Rectal smooth muscle tissue (tissue), 1 donor: ENCODE measurements at regions not wholly inside any gene's neighbourhood (a gene's known extent, or its start where the extent isn't known, plus 50 kb on each side); places are given as distances from the start of the nearest gene placed in this dataset.

ENCODE experiments used
- H3K27ac ChIP-seq: one replicate; pipeline ENCODE4 v1.7.0; 2013; ENCODE audit warnings: low read depth, low read length, inconsistent platforms
- H3K27me3 ChIP-seq: one replicate; pipeline ENCODE4 v1.7.0; 2013; ENCODE audit warnings: low read length; ENCODE audit not compliant: control insufficient read depth, insufficient read depth
- H3K36me3 ChIP-seq: one replicate; pipeline ENCODE4 v1.7.0; 2013; ENCODE audit warnings: low read length; ENCODE audit not compliant: control insufficient read depth, insufficient read depth
- H3K4me1 ChIP-seq: one replicate; pipeline ENCODE4 v1.7.0; 2013; ENCODE audit warnings: low read length; ENCODE audit not compliant: control insufficient read depth, insufficient read depth
- H3K4me3 ChIP-seq: one replicate; pipeline ENCODE4 v1.7.0; 2013; ENCODE audit warnings: low read length
- H3K9ac ChIP-seq: one replicate; pipeline ENCODE4 v1.7.0; 2013; ENCODE audit warnings: low read length

DNA sequence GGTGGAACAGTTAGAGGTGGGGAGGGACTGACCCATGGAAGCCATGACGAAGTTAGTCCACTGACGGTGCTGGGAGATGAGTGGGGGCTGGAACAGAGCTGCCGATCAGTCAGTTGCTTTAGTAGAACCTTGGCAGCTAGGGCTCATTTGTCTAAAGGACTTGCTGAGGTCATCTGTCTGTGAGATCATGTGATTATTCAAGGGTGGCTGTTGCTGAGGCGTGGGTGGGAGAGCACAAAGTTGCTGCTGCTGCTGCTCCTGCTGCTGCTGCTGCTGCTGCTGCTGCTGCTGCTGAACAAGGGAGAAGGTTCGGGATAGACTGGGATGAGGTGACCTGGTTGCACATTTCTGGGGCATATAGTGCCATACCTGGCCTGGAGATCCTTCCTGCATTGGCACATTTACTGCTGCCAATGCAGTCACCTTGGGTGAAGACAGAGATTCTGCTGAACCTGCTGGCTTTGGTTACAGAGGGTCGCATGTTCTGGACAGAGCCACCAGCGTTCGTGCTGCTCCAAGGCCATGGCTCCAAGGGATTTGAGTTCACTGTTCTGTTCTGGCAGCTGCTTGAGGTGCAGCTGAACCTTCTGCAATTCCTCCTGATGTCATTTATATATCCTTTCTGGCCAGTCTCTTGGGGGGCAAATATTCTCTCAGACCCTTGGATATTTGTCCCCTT is 840.5 kb downstream of the HACE1 start:
- H3K4me3 ChIP-seq: no peak overlapping the region
- no peak overlapping the region for H3K27ac ChIP-seq
- H3K4me1 ChIP-seq: no peaks in the 10 kb centered on the region
- no peaks in the 10 kb centered on the region for H3K27me3 ChIP-seq
- no peak overlapping the region for H3K9ac ChIP-seq
- H3K36me3 ChIP-seq: no peaks in the 10 kb centered on the region

DNA sequence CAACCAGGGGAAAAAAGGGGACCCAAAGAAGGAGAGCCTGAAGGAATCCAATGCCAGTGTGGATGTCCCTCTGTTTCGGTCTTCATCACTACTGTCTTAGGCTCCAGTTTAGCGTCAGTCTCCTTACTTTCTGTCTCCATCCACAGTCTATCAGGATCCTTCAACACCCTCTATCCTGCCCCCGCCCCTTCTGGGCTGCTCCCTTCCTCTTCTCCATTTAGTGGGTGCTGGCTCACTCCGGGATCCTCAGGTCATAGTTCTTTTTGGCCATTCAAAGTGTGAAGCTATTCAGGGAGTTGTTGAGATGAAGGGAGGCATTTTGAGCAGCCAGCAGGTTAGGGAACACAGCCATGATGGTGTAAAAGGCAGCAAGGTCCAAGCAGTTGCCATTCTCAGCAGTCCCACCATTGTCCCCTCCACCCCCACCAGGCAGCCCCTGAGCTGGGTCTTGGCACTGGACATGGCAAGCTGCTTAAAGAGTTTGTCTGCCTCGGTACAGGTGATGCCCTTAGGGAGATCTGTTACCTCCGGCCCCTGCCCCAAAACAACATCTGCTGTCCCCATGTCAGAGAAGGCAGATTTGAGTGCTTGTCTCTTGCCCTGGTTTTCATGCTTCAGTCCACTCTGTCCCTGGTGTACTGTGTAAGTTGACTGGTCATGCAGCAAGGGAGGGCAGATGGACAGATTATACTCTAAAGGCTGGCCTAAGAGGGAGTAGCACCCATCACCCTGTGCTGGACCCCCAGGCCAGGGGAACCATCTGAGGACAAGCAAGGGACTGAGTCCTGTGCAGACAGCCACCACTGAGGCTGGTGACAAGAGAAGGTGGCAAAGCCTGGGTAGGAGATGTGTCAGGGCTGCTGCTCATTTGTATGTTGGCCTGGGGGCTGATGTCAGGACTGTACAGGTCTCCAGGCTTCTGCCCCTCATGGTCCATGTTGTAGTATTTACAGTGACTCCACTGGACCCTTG is 842.0 kb downstream of the HACE1 start:
- H3K36me3 ChIP-seq: no peaks in the 10 kb centered on the region
- no peak overlapping the region for H3K4me3 ChIP-seq

DNA sequence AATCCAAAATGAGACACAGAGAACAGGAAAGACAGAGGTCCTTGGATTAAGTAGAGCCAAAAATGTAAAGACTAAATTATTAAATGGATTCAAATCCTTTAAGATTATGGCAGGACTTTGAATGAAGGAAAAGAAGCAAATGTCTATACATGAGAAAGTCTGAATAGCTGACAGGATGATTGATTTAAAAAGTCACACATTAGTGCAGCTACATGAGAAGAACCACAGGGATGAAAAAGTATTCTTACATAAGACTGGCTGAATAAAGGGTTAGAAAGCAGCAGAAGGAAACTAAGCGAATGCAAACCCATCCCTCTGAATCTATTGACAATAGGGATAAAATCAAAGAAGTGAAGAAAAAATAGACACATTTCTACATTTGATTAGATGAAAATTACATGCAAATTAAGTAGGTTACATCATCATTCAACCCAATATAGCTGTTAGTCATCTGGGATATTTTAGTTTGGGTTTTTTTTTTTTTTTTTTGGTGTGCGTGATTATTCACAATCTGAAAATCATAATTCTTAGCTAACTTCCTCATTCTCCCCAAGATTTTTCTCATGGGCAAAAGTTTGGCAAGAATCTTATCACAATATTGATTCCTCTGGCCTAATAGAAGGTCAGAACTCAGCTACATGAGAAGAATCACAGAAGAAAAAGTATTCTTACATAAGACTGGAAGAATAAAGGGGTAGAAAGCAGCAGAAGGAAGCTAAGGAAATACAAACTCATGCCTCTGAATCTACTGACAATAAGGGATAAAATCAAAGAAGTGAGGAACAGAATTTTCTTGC is 845.4 kb downstream of the HACE1 start:
- Histone ChIP-seq H3K4me1 (no peaks in the 10 kb centered on the region), H3K4me3 (no peak overlapping the region), H3K9ac (no peak overlapping the region), H3K27ac (no peak overlapping the region), H3K36me3 (no peaks in the 10 kb centered on the region), H3K27me3 (no peaks in the 10 kb centered on the region)

More for the DNA sequence above, 842.0 kb downstream of the HACE1 start:
- Histone ChIP-seq H3K27ac (no peak overlapping the region), H3K27me3 (no peaks in the 10 kb centered on the region), H3K4me1 (no peaks in the 10 kb centered on the region), H3K9ac (no peak overlapping the region)

DNA sequence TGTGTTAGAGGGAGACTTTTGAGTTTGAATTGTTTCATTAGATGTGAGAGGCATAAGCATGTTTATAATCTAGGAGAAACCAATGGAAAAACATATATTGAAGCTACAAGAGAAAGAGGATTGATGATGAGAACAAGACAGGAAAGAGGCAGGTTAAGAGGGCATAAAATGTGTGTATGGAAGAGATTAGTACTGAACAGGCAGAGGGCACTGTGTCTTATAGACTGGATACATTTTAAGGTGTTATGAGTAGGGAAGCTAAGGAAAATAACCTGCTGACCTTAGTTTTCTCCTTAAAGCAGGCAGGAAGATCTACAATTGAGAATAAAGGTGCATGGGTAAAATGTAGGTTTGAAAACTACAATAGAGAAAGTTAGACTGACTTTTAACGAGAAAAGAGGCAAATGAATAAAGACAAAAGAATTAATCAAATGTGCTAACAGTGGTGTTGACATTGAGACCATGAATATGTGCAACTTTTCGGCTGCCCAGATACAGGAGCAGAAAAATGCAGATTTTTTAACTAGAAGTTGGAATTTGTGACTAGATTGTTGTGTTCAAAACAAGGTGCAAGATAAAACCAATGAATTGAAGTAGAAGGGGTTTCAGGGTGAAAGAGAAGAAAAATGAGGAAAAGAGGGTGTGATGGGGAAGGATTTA is 846.3 kb downstream of the HACE1 start:
- Histone ChIP-seq H3K9ac (no peak overlapping the region), H3K4me3 (no peak overlapping the region), H3K27me3 (no peaks in the 10 kb centered on the region), H3K27ac (no peak overlapping the region), H3K36me3 (no peaks in the 10 kb centered on the region), H3K4me1 (no peaks in the 10 kb centered on the region)

DNA sequence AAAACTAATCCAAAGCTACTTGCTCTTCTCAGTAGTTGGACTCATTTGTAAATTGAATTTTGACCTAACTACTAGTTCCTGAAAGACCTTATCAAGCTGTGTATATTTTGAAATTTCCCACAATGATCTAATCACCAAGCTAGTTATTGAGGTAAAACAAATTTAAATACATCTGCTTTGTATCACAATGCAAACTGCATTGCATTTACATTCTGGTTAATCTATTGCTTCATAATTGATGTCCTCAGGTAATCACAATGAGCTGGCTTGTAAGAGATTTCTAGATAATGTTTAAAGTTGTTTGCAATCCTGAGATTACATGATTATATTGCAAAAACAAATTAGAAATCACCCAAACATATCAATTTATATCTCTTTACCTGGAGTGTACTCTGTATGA is 848.8 kb downstream of the HACE1 start:
- no peaks in the 10 kb centered on the region for H3K27me3 ChIP-seq
- H3K27ac ChIP-seq: no peak overlapping the region
- no peaks in the 10 kb centered on the region for H3K36me3 ChIP-seq
- H3K9ac ChIP-seq: no peak overlapping the region
- H3K4me1 ChIP-seq: no peaks in the 10 kb centered on the region
- H3K4me3 ChIP-seq: no peak overlapping the region

DNA sequence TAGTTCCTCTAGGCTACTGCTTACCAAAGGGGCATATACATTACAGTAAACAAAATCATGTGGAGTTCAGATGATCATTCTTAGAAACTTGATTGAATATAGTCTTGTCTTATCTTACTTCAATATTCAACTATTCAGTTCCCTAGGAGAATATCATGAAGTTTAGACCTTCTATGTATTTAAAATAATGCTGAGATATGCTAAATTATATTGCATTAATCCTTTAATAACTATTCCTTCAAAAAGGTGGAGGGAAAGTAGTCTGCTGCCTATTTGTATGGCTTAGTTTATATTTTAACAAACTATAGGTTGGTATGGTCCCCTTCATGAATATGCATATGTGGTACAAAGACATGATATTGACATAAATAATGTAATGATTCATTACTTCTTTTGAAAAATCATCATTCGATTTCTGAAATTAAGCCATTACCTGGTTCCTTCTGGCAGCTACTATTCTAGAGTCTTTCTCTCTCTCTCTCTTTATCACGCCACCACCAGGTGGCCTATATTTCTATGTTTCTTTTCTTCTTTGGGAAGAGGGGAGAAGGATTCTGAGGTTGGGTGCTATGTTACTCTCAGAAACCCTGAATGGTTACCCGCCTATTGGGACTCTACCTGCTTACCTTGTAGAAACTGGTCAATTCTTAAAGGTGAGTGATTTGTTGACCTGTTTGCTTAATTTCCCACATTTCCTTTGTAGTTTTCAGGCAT is 855.8 kb downstream of the HACE1 start:
- H3K9ac ChIP-seq: no peak overlapping the region
- H3K27ac ChIP-seq: no peak overlapping the region
- no peaks in the 10 kb centered on the region for H3K36me3 ChIP-seq
- H3K27me3 ChIP-seq: no peaks in the 10 kb centered on the region
- no peaks in the 10 kb centered on the region for H3K4me1 ChIP-seq
- H3K4me3 ChIP-seq: no peak overlapping the region

DNA sequence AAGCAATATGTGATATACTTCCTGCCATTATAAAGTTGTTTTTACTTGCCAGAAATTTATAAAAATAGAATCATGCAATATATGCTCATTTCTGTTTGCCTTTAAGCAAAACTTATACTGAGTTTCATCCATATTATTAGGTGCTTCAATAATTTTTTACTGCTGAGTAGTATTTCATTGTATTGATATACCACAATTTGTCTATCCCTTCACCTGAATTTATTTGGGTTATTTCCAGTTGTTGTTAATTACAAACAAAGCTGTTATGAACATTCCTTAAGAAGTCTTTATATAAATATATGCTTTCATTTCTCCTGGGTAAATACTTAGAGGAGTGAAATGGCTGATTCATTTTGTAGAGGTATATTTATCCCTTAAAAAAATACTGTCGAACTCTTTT is 864.1 kb downstream of the HACE1 start:
- Histone ChIP-seq H3K36me3 (no peaks in the 10 kb centered on the region), H3K9ac (no peak overlapping the region), H3K27me3 (no peaks in the 10 kb centered on the region), H3K4me1 (no peaks in the 10 kb centered on the region), H3K27ac (no peak overlapping the region), H3K4me3 (no peak overlapping the region)

DNA sequence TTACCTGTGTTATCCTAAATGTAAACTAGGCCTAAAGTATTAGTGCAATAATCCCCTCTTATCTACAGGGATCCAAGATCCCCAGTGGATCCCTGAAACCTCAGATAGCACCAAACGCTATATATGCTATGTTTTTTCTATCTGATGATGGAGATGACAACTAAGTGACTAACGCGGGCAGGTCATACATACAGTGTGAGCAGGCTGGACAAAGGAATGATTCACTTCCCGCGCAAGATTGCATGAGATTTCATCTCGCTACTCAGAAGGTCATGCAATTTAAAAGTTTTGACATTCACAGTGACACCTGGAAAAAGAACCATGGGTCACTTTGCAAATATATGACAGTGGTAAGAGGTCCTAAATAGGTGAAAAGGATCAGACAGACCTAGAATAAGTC is 875.9 kb downstream of the HACE1 start:
- Histone ChIP-seq H3K27me3 (no peaks in the 10 kb centered on the region), H3K9ac (no peak overlapping the region), H3K4me1 (no peaks in the 10 kb centered on the region), H3K36me3 (no peaks in the 10 kb centered on the region), H3K4me3 (no peak overlapping the region), H3K27ac (no peak overlapping the region)

DNA sequence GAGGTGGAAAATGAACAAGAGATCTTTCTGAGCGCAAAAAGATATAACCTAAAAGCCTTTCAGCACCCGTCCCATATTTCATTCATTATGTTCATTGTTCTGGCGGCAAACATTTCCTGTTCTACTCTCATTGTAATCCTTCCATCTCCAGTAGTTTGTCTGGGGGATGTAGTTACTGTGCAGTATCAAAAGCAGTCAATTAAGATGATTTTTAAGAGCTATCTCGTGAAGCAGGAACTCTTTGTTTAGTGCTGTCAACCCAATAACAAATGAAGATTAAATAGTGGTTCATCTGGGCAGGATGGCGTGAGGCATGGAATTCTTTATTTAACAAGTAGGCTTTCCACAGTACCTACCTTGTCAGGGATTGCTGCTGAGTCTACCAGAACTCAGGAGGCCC is 876.7 kb downstream of the HACE1 start:
- H3K27me3 ChIP-seq: no peaks in the 10 kb centered on the region
- H3K36me3 ChIP-seq: no peaks in the 10 kb centered on the region
- H3K4me1 ChIP-seq: no peaks in the 10 kb centered on the region
- no peak overlapping the region for H3K4me3 ChIP-seq
- no peak overlapping the region for H3K9ac ChIP-seq
- no peak overlapping the region for H3K27ac ChIP-seq

DNA sequence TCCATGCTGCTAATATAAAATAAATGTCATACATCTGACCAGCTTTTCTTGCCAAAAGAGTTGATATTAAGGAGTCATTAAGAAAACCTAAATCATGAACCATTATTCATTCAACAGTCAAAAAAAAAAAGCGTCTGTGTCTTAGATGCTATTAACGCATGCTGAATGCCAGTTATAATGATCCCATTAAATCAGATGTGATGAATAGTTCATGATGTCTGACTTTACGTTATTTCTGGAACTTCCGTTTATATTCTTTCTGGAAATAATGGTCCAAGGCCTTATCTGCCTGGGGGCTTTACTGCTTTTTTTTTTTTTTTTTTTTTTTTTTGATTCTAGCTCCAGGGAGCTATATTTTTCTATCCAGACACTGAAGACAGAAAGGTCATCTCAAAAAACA is 877.1 kb downstream of the HACE1 start:
- Histone ChIP-seq H3K27ac (no peak overlapping the region), H3K27me3 (no peaks in the 10 kb centered on the region), H3K9ac (no peak overlapping the region), H3K4me1 (no peaks in the 10 kb centered on the region), H3K36me3 (no peaks in the 10 kb centered on the region), H3K4me3 (no peak overlapping the region)

DNA sequence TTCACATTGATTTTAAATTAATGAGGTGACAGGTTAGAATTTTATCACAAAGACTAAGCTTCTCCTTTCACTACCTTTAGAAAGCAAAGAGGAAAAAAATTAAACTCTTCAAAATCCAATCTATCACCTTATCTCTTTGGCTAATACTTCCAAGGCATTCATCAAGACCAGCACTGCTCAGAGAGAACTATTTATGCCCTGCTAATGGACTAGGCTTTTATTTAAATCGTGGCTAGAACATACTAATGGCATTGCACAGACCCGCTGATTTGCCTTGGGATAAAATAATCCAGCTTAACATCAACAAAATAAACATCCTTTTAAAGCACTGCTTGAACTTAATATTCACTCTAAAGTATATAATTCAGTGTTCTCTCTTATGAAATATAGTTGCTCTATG is 880.4 kb downstream of the HACE1 start:
- Histone ChIP-seq H3K27me3 (no peaks in the 10 kb centered on the region), H3K27ac (no peak overlapping the region), H3K36me3 (no peaks in the 10 kb centered on the region), H3K4me3 (no peak overlapping the region), H3K4me1 (no peaks in the 10 kb centered on the region), H3K9ac (no peak overlapping the region)
